GM21723 (cell line): ENCODE measurements at regions not wholly inside any gene's neighbourhood (a gene's known extent, or its start where the extent isn't known, plus 50 kb on each side); places are given as distances from the start of the nearest gene placed in this dataset.

ENCODE experiments used
- ATAC-seq: cut with Tn5 transposase; IDR thresholded peaks from one replicate; pipeline ENCODE4 v1.9.1; 2021; ENCODE audit warnings: mild to moderate bottlenecking, moderate library complexity; ENCODE audit not compliant: unreplicated experiment

GRCh38 chr20:6576726-6577125, 190.8 kb upstream of the BMP2 start:
- ATAC-seq = no peak

DNA sequence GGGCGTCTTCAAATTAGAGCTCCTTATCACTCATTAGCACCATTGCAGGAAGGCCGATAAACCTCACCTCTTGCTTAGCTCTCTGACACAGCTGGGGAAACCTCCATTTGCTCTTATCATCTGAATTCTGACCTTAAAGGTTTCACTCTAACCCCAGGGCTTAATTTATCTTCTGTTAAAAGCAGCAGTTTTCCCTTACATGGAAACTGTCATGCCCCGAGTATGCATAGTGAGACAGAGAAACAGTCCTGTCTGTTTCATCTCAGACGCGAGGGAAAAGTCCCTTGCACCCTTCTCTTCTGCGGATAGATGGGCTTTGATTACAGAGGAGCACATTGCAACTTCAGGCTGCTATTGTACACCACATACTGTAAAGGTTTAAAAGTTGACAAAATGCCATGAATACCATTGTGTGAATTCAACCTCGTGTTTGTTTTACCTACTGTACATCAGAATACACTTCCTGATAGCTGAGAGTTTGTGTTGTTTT, 191.5 kb upstream of the BMP2 start:
- no peak for ATAC-seq

DNA sequence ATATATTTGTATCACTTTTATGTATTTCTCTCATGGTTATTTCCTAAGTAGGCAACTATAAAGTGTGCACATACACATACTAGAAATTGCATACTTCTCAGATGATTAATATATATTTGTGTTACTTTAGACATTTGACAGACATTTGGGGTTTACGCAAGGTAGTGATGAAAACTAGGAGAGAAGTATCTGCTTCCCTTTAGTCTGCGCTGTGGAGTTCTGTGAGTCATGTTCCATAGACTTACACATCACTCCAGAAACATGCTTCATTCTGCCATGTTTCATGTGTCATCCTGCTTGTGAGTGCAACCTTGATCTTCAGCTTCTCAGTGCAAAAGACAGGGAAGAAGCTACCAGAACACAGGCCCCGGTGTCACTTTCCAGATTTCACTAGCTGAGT, 200.7 kb upstream of the BMP2 start:
- no peak for ATAC-seq

GRCh38 chr20:6562111-6562510, 205.4 kb upstream of the BMP2 start:
- ATAC-seq = no peak

- no peak for ATAC-seq
These were observed 206.5 kb upstream of the BMP2 start for GRCh38 chr20:6560978-6561377.

- no peak for ATAC-seq
These were observed 207.7 kb upstream of the BMP2 start for GRCh38 chr20:6559791-6560190.

- ATAC-seq = no peak
These were observed 209.1 kb upstream of the BMP2 start for GRCh38 chr20:6558341-6558740.

- ATAC-seq = no peak
These were observed 233.6 kb upstream of the BMP2 start for GRCh38 chr20:6533761-6534479.

- no peak for ATAC-seq
These were observed 234.1 kb upstream of the BMP2 start for GRCh38 chr20:6533351-6533750.

DNA sequence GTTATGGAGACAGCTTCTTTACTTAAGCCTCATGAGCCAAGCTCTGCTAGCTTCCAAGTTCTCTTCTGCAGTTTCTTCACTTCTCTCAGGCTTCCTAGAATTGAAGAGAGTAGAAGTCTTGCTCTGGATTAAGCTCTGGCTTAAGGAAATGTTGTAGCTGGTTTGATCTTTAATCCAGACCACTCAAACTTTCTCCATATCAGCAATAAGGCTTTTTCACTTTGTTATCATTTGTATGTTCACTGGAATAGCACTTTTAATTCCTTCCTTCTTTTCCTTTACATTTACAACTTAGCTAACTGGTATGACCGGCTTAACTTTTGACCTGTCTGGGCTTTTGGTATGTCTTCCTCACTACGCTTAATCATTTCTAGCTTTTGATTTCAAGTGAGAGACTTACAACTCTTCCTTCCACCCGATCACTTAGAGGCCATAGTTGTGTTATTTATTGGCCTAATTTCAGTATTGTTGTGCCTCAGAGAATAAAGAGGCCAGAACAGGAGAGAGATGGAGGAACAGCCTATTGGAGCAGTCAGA, 236.6 kb upstream of the BMP2 start:
- no peak for ATAC-seq

GRCh38 chr20:6530254-6530653, 237.2 kb upstream of the BMP2 start:
- no peak for ATAC-seq

- no peak for ATAC-seq
These were observed 241.8 kb upstream of the BMP2 start for GRCh38 chr20:6525447-6526303.

- ATAC-seq = no peak
These were observed 243.2 kb upstream of the BMP2 start for GRCh38 chr20:6524305-6524704.

DNA sequence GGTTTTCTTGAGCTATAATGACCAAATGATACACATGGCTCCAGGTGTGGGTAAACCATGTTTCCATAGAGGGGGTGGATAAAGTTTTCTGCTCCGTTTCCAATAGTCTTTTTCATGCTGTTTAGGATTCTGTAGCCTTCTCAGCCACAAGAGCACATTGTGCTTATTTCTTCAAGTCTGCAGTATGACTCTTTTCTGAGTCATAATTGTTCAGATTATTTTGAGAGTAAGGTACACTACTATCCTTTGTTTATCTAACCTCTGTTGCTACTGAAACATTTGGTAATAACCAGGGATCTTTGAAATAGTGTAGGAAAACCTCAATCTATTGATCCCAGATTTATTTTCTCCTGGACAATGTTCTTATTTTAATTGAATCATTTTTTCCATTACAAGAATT, 247.9 kb upstream of the BMP2 start:
- ATAC-seq = no peak

DNA sequence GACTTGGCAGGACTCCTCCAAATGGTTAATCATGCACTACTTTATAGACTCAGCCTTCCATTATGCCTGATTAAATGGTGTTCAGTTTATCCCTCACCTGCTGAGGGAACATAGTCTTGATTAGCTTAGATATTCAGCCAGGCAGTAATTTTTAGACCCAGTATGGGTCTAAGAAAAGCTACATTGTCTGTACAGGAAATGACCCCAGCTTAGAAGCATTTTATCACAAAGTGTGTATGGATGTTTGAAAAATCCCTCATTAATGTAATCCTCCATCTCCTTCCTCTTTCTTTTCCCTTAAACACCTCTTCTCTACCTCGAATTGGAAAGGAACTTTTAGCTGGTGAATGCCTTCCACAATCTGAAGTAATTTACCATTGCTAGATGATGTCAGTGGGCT, 252.2 kb upstream of the BMP2 start:
- ATAC-seq = no peak

- no peak for ATAC-seq
These were observed 253.9 kb upstream of the BMP2 start for GRCh38 chr20:6513599-6513998.

- ATAC-seq = no peak
These were observed 258.1 kb upstream of the BMP2 start for GRCh38 chr20:6509374-6509773.

DNA sequence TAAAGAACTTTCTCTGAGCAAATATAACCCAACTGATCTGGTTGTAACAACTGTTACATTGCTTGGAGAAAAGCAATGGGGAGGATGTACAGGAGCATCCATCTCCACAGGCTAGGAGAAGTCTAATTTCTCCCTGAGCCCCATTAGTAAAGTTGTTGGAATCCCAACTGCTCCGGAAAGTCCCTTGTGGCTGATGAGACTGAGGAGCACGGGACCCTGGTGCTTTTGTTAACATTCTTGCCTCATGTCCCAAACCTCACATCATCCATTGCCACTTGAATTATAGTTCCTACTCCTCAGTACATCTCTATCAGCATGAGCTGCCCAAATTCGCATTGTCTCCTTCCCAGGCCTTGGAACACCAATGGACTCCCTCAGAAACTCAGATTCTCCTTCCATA, 260.6 kb upstream of the BMP2 start:
- ATAC-seq = no peak

- ATAC-seq = no peak
These were observed 262.7 kb upstream of the BMP2 start for GRCh38 chr20:6504826-6505225.

- ATAC-seq = no peak
These were observed 263.3 kb upstream of the BMP2 start for GRCh38 chr20:6504179-6504578.

GRCh38 chr20:6502999-6503398, 264.5 kb upstream of the BMP2 start:
- ATAC-seq = no peak

DNA sequence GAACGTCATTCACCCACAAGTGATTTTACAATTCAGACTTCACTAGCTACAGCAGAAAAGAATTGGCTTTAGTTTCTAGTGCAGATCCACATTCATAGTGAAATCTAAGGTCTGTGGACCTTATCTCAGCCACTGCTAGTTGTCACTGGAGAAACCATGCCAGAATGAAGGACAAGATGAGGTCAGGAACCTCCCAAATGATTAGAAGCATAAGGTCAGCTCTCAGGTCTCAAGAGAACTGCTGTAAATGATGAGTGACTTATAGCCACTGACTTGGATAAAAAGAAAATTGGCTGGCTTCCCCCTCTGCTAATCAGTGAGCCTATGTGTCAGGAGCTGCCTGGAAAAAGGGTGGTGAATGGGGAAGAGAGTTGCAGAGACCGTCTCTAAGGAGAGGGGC, 265.3 kb upstream of the BMP2 start:
- ATAC-seq = no peak
